Osteoblast (primary cell): ENCODE measurements at regions not wholly inside any gene's neighbourhood (a gene's known extent, or its start where the extent isn't known, plus 50 kb on each side); places are given as distances from the start of the nearest gene placed in this dataset.
"Not testable (repeated sequence)": the region's sequence is repeated elsewhere in the genome, so short reads cannot be mapped to it uniquely, and the experiment has no call there.

Source experiments
- DNase-seq: peaks from one replicate; pipeline ENCODE4 v3.0.0; 2011; ENCODE audit warnings: low spot score, mixed read lengths; ENCODE audit not compliant: insufficient read length; ENCODE audit errors: missing footprints
- H2AFZ ChIP-seq: 2 replicates; pipeline ENCODE4 v1.6.0; 2011; ENCODE audit warnings: mild to moderate bottlenecking, low read length
- H3K27ac ChIP-seq: 2 replicates; pipeline ENCODE4 v1.5.1; 2011; ENCODE audit warnings: mild to moderate bottlenecking, low read depth, low read length, moderate library complexity
- H3K27me3 ChIP-seq: 2 replicates; pipeline ENCODE4 v1.6.0; 2012; ENCODE audit warnings: mild to moderate bottlenecking, control low read depth, inconsistent platforms, low read length, moderate library complexity; ENCODE audit not compliant: insufficient read depth
- H3K36me3 ChIP-seq: 2 replicates; pipeline ENCODE4 v1.5.1; 2011; ENCODE audit warnings: mild to moderate bottlenecking, low read length, control low read depth, moderate library complexity; ENCODE audit not compliant: insufficient read depth
- H3K4me1 ChIP-seq: 2 replicates; pipeline ENCODE4 v1.5.1; 2011; ENCODE audit warnings: mild to moderate bottlenecking, low read length, control low read depth, moderate library complexity; ENCODE audit not compliant: insufficient read depth
- H3K4me2 ChIP-seq: 2 replicates; pipeline ENCODE4 v1.6.0; 2011; ENCODE audit warnings: mild to moderate bottlenecking, low read length; ENCODE audit not compliant: insufficient read depth
- H3K4me3 ChIP-seq: fragments of 200-600 bp; sonication (generic); 3 replicates; pipeline ENCODE4 v1.5.1; 2012; ENCODE audit warnings: mild to moderate bottlenecking, low read length, inconsistent platforms; ENCODE audit not compliant: insufficient read depth
- H3K79me2 ChIP-seq: 2 replicates; pipeline ENCODE4 v1.6.0; 2012; ENCODE audit warnings: mild to moderate bottlenecking, low read length, control low read depth, inconsistent platforms; ENCODE audit not compliant: insufficient read depth
- H3K9me3 ChIP-seq: 2 replicates; pipeline ENCODE4 v1.5.1; 2011; ENCODE audit warnings: low read depth, low read length, control low read depth
- H4K20me1 ChIP-seq: 2 replicates; pipeline ENCODE4 v1.6.0; 2012; ENCODE audit warnings: mild to moderate bottlenecking, low read length, control low read depth; ENCODE audit not compliant: insufficient read depth

- not testable (repeated sequence) for H3K4me1 ChIP-seq, H3K36me3 ChIP-seq, H3K79me2 ChIP-seq, H3K27me3 ChIP-seq, H3K4me2 ChIP-seq, H3K9me3 ChIP-seq, H4K20me1 ChIP-seq, H3K27ac ChIP-seq, DNase-seq, H3K4me3 ChIP-seq, H2AFZ ChIP-seq
Observed at GRCh38 chr2:87354102-87354501, 332.5 kb upstream of the PLGLB1 start.

- H3K27me3 ChIP-seq, H3K79me2 ChIP-seq, H3K36me3 ChIP-seq, H4K20me1 ChIP-seq, DNase-seq, H3K4me1 ChIP-seq, H2AFZ ChIP-seq, H3K27ac ChIP-seq, H3K9me3 ChIP-seq, H3K4me3 ChIP-seq, H3K4me2 ChIP-seq: not testable (repeated sequence)
Observed at GRCh38 chr2:87360250-87360649, 338.6 kb upstream of the PLGLB1 start.

GRCh38 chr2:87360927-87361326, 339.3 kb upstream of the PLGLB1 start:
- H3K4me3 ChIP-seq, H3K36me3 ChIP-seq, H3K9me3 ChIP-seq, H2AFZ ChIP-seq, DNase-seq, H3K27ac ChIP-seq, H3K4me2 ChIP-seq, H4K20me1 ChIP-seq, H3K79me2 ChIP-seq, H3K4me1 ChIP-seq, H3K27me3 ChIP-seq: not testable (repeated sequence)

GRCh38 chr2:87361805-87362204, 340.2 kb upstream of the PLGLB1 start:
- H3K4me3 ChIP-seq = not testable (repeated sequence)

GRCh38 chr2:87364379-87364778, 342.7 kb upstream of the PLGLB1 start:
- H3K27ac ChIP-seq, H3K79me2 ChIP-seq, H3K36me3 ChIP-seq, H3K4me2 ChIP-seq, H2AFZ ChIP-seq, H3K4me3 ChIP-seq, H4K20me1 ChIP-seq, H3K4me1 ChIP-seq, H3K27me3 ChIP-seq, DNase-seq, H3K9me3 ChIP-seq: not testable (repeated sequence)

More at GRCh38 chr2:87361805-87362204, 340.2 kb upstream of the PLGLB1 start:
- not testable (repeated sequence) for H3K4me1 ChIP-seq, H3K4me2 ChIP-seq, H3K27me3 ChIP-seq, H3K9me3 ChIP-seq, H2AFZ ChIP-seq, H4K20me1 ChIP-seq, H3K79me2 ChIP-seq, DNase-seq, H3K27ac ChIP-seq, H3K36me3 ChIP-seq

- H3K4me1 ChIP-seq, H3K27me3 ChIP-seq, H3K9me3 ChIP-seq: not testable (repeated sequence)
Observed at GRCh38 chr2:87365038-87365437, 343.4 kb upstream of the PLGLB1 start.

GRCh38 chr2:87386063-87386560, 361.8 kb upstream of the PLGLB2 start:
- not testable (repeated sequence) for H3K4me3 ChIP-seq, H3K79me2 ChIP-seq, H3K9me3 ChIP-seq, H3K27ac ChIP-seq, H3K27me3 ChIP-seq, H3K4me1 ChIP-seq, H3K36me3 ChIP-seq, DNase-seq, H2AFZ ChIP-seq, H4K20me1 ChIP-seq, H3K4me2 ChIP-seq

More at GRCh38 chr2:87365038-87365437, 343.4 kb upstream of the PLGLB1 start:
- H4K20me1 ChIP-seq, H2AFZ ChIP-seq, H3K79me2 ChIP-seq, H3K4me3 ChIP-seq, H3K27ac ChIP-seq, H3K4me2 ChIP-seq, H3K36me3 ChIP-seq, DNase-seq: not testable (repeated sequence)

- not testable (repeated sequence) for H3K4me3 ChIP-seq, H3K4me1 ChIP-seq, DNase-seq, H3K27ac ChIP-seq, H3K27me3 ChIP-seq, H2AFZ ChIP-seq, H3K36me3 ChIP-seq, H3K4me2 ChIP-seq, H3K79me2 ChIP-seq, H4K20me1 ChIP-seq, H3K9me3 ChIP-seq
Observed at GRCh38 chr2:87395784-87396183, 352.1 kb upstream of the PLGLB2 start.

- not testable (repeated sequence) for DNase-seq, H3K9me3 ChIP-seq, H3K79me2 ChIP-seq, H2AFZ ChIP-seq, H3K4me2 ChIP-seq, H3K27me3 ChIP-seq, H3K4me1 ChIP-seq, H3K4me3 ChIP-seq, H3K36me3 ChIP-seq, H4K20me1 ChIP-seq, H3K27ac ChIP-seq
Observed at GRCh38 chr2:87396551-87397265, 351.2 kb upstream of the PLGLB2 start.
